ENCODE measurements at regions not wholly inside any gene's neighbourhood (a gene's known extent, or its start where the extent isn't known, plus 50 kb on each side); places are given as distances from the start of the nearest gene placed in this dataset.

DNA sequence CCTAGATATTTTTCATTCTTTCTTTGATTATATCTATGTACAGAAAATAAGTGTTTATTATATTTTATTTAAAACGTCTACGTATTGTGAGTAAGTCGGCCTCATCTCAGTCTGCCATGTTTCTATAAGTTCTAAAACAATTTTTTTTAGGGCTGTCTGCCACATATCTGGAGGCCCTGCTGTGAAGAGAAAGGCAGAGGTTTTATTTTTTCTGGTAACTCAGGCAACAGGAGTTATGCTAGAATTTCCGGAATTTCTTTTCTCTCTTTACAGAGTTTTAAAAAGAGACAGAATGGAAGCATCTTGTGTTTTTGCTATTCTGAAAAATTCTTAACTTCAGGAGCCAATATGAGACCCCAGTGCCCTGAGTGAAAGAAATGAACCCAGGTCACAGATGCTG lies 1124.0 kb upstream of the TENM3 start:
- TF ChIP-seq, protein P1, sequence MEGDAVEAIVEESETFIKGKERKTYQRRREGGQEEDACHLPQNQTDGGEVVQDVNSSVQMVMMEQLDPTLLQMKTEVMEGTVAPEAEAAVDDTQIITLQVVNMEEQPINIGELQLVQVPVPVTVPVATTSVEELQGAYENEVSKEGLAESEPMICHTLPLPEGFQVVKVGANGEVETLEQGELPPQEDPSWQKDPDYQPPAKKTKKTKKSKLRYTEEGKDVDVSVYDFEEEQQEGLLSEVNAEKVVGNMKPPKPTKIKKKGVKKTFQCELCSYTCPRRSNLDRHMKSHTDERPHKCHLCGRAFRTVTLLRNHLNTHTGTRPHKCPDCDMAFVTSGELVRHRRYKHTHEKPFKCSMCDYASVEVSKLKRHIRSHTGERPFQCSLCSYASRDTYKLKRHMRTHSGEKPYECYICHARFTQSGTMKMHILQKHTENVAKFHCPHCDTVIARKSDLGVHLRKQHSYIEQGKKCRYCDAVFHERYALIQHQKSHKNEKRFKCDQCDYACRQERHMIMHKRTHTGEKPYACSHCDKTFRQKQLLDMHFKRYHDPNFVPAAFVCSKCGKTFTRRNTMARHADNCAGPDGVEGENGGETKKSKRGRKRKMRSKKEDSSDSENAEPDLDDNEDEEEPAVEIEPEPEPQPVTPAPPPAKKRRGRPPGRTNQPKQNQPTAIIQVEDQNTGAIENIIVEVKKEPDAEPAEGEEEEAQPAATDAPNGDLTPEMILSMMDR (IDR thresholded peaks at IDR 0.05; ENCODE audit: low read length): no peak
- TF ChIP-seq EZH2 (optimal IDR thresholded peaks at IDR 0.05; ENCODE audit: low read depth, low read length): no peak

Data from MM.1S (cell line).